Astrocyte (in vitro differentiated cells and primary cell): ENCODE measurements at regions not wholly inside any gene's neighbourhood (a gene's known extent, or its start where the extent isn't known, plus 50 kb on each side); places are given as distances from the start of the nearest gene placed in this dataset.

Source experiments
- DNase-seq: peaks from one replicate; pipeline ENCODE4 v3.0.0-alpha.2; 2010; ENCODE audit warnings: low read depth
- FAIRE-seq: peaks from 2 replicates; lab custom pipeline; 2011; peaks lifted over from hg19 to GRCh38; lab: Jason Lieb, UNC
- H2AFZ ChIP-seq: 2 replicates; pipeline ENCODE4 v1.6.0; 2012; ENCODE audit warnings: low read depth, low read length, inconsistent platforms
- H3K27ac ChIP-seq: 2 replicates; pipeline ENCODE4 v1.5.1; 2011; ENCODE audit warnings: low read depth, low read length, inconsistent platforms
- H3K27me3 ChIP-seq: 2 replicates; pipeline ENCODE4 v1.6.0; 2011; ENCODE audit warnings: low read length, inconsistent platforms; ENCODE audit not compliant: insufficient read depth
- H3K36me3 ChIP-seq: 2 replicates; pipeline ENCODE4 v1.5.1; 2011; ENCODE audit warnings: low read length, inconsistent platforms; ENCODE audit not compliant: insufficient read depth
- H3K4me1 ChIP-seq: 2 replicates; pipeline ENCODE4 v1.5.1; 2011; ENCODE audit warnings: low read length, inconsistent platforms; ENCODE audit not compliant: insufficient read depth
- H3K4me2 ChIP-seq: 2 replicates; pipeline ENCODE4 v1.6.0; 2012; ENCODE audit warnings: low read length, inconsistent platforms
- H3K4me3 ChIP-seq: 2 replicates; pipeline ENCODE4 v1.5.1; 2011; ENCODE audit warnings: low read depth, mild to moderate bottlenecking, low read length, inconsistent platforms; ENCODE audit not compliant: insufficient read depth
- H3K79me2 ChIP-seq: 2 replicates; pipeline ENCODE4 v1.6.0; 2012; ENCODE audit warnings: mild to moderate bottlenecking, low read length, inconsistent platforms; ENCODE audit not compliant: insufficient read depth
- H3K9ac ChIP-seq: 2 replicates; pipeline ENCODE4 v1.6.0; 2012; ENCODE audit warnings: mild to moderate bottlenecking, low read length, inconsistent platforms
- H3K9me3 ChIP-seq: 2 replicates; pipeline ENCODE4 v1.5.1; 2012; ENCODE audit warnings: low read depth, mild to moderate bottlenecking, low read length, inconsistent platforms; ENCODE audit not compliant: insufficient read depth
- H4K20me1 ChIP-seq: 2 replicates; pipeline ENCODE4 v1.6.0; 2012; ENCODE audit warnings: low read length, inconsistent platforms; ENCODE audit not compliant: insufficient read depth
- H3K27ac Mint-ChIP-seq: one replicate; pipeline ENCODE4 v1.8.0; 2021; ENCODE audit warnings: mild to moderate bottlenecking, mixed read lengths; ENCODE audit not compliant: unreplicated experiment
- H3K27me3 Mint-ChIP-seq: one replicate; pipeline ENCODE4 v1.8.0; 2021; ENCODE audit warnings: low read depth, mixed read lengths; ENCODE audit not compliant: unreplicated experiment
- H3K36me3 Mint-ChIP-seq: one replicate; pipeline ENCODE4 v1.8.0; 2021; ENCODE audit warnings: low read depth, mixed read lengths; ENCODE audit not compliant: unreplicated experiment
- H3K4me1 Mint-ChIP-seq: one replicate; pipeline ENCODE4 v1.8.0; 2021; ENCODE audit warnings: low read depth, mixed read lengths; ENCODE audit not compliant: unreplicated experiment
- H3K4me3 Mint-ChIP-seq: one replicate; pipeline ENCODE4 v1.8.0; 2021; ENCODE audit warnings: mild to moderate bottlenecking, moderate library complexity, mixed read lengths; ENCODE audit not compliant: unreplicated experiment
- H3K9me3 Mint-ChIP-seq: one replicate; pipeline ENCODE4 v1.8.0; 2021; ENCODE audit warnings: mild to moderate bottlenecking, mixed read lengths; ENCODE audit not compliant: unreplicated experiment
- CTCF ChIP-seq: IDR thresholded peaks from 2 replicates; pipeline ENCODE4 v1.5.1; 2011; ENCODE audit warnings: low read depth, mild to moderate bottlenecking, inconsistent platforms, low read length, moderate library complexity; ENCODE audit not compliant: insufficient read depth
- EZH2 ChIP-seq: IDR thresholded peaks from 2 replicates; pipeline ENCODE4 v1.6.1; 2012; ENCODE audit warnings: mild to moderate bottlenecking, low read length, inconsistent platforms; ENCODE audit not compliant: insufficient read depth

- no peaks in the 10 kb centered on the region for H3K36me3 ChIP-seq
- Mint-ChIP-seq H3K4me3 (no peak overlapping the region), H3K4me1 (peaks cover 5% of the 10 kb centered on the region), H3K27ac (no peak overlapping the region), H3K9me3 (peaks cover 2% of the 10 kb centered on the region), H3K27me3 (no peaks in the 10 kb centered on the region), H3K36me3 (no peaks in the 10 kb centered on the region)
- H4K20me1 ChIP-seq: no peaks in the 10 kb centered on the region
- TF ChIP-seq EZH2 (no peak), CTCF (no peak)
- no peak for DNase-seq
- no peak overlapping the region for H3K4me2 ChIP-seq
- H3K27ac ChIP-seq: no peak overlapping the region
- no peaks in the 10 kb centered on the region for H3K79me2 ChIP-seq
- no peak overlapping the region for H2AFZ ChIP-seq
- FAIRE-seq: no peak
- no peak overlapping the region for H3K4me3 ChIP-seq
- no peaks in the 10 kb centered on the region for H3K9me3 ChIP-seq
- H3K4me1 ChIP-seq: no peaks in the 10 kb centered on the region
- H3K9ac ChIP-seq: no peak overlapping the region
- peaks cover 2% of the 10 kb centered on the region for H3K27me3 ChIP-seq
Observed at GRCh38 chr6:106913111-106913510, 61.4 kb downstream of the CD24 start.

- no peak overlapping the region for H3K9ac ChIP-seq
- no peaks in the 10 kb centered on the region for H3K9me3 ChIP-seq
- no peaks in the 10 kb centered on the region for H3K4me1 ChIP-seq
- peaks cover 2% of the 10 kb centered on the region for H3K27me3 ChIP-seq
- Mint-ChIP-seq H3K27ac (no peak overlapping the region), H3K36me3 (no peaks in the 10 kb centered on the region), H3K27me3 (no peaks in the 10 kb centered on the region), H3K9me3 (peaks cover 2% of the 10 kb centered on the region), H3K4me3 (no peak overlapping the region), H3K4me1 (peaks cover 5% of the 10 kb centered on the region)
- H3K27ac ChIP-seq: no peak overlapping the region
- FAIRE-seq: no peak
- H2AFZ ChIP-seq: no peak overlapping the region
- no peaks in the 10 kb centered on the region for H3K79me2 ChIP-seq
- no peak for DNase-seq
- no peaks in the 10 kb centered on the region for H3K36me3 ChIP-seq
- no peak overlapping the region for H3K4me3 ChIP-seq
- TF ChIP-seq EZH2 (no peak), CTCF (no peak)
- no peaks in the 10 kb centered on the region for H4K20me1 ChIP-seq
- no peak overlapping the region for H3K4me2 ChIP-seq
Observed at GRCh38 chr6:106912091-106912490, 62.4 kb downstream of the CD24 start.

GRCh38 chr6:106910999-106911949, 63.3 kb downstream of the CD24 start:
- no peak for DNase-seq
- H3K27ac Mint-ChIP-seq: no peak overlapping the region
- no peaks in the 10 kb centered on the region for H3K27me3 Mint-ChIP-seq
- Histone ChIP-seq H3K36me3 (no peaks in the 10 kb centered on the region), H3K9ac (no peak overlapping the region), H4K20me1 (no peaks in the 10 kb centered on the region), H3K4me1 (no peaks in the 10 kb centered on the region), H3K4me2 (no peak overlapping the region), H2AFZ (no peak overlapping the region), H3K27me3 (peaks cover 2% of the 10 kb centered on the region), H3K27ac (no peak overlapping the region), H3K79me2 (no peaks in the 10 kb centered on the region), H3K4me3 (no peak overlapping the region), H3K9me3 (no peaks in the 10 kb centered on the region)
- TF ChIP-seq EZH2 (no peak), CTCF (no peak)
- H3K9me3 Mint-ChIP-seq: no peaks in the 10 kb centered on the region
- no peaks in the 10 kb centered on the region for H3K36me3 Mint-ChIP-seq
- H3K4me1 Mint-ChIP-seq: peaks cover 5% of the 10 kb centered on the region
- no peak for FAIRE-seq
- no peak overlapping the region for H3K4me3 Mint-ChIP-seq
